GM18519 (cell line): ENCODE measurements at regions not wholly inside any gene's neighbourhood (a gene's known extent, or its start where the extent isn't known, plus 50 kb on each side); places are given as distances from the start of the nearest gene placed in this dataset.

Source experiments
- ATAC-seq: cut with Tn5 transposase; IDR thresholded peaks from one replicate; pipeline ENCODE4 v1.9.1; 2021; ENCODE audit warnings: mild to moderate bottlenecking, moderate library complexity; ENCODE audit not compliant: unreplicated experiment, low FRiP score

GRCh38 chr13:82664183-82664582 lies 1218.1 kb downstream of the SLITRK1 start:
- ATAC-seq, result no peak

- ATAC-seq, result no peak
Observed at GRCh38 chr13:82661126-82661525, 1221.1 kb downstream of the SLITRK1 start.

- no peak for ATAC-seq
Observed at GRCh38 chr13:82658811-82659210, 1223.5 kb downstream of the SLITRK1 start.

- no peak for ATAC-seq
Observed at GRCh38 chr13:82657471-82657870, 1224.8 kb downstream of the SLITRK1 start.

- no peak for ATAC-seq
Observed at GRCh38 chr13:82654861-82655855, 1227.1 kb downstream of the SLITRK1 start.

- ATAC-seq, result no peak
Observed at GRCh38 chr13:82654143-82654542, 1228.1 kb downstream of the SLITRK1 start.

GRCh38 chr13:82647540-82647939 lies 1234.7 kb downstream of the SLITRK1 start:
- no peak for ATAC-seq

- ATAC-seq, result no peak
Observed at GRCh38 chr13:82636119-82636518, 1246.2 kb downstream of the SLITRK1 start.

GRCh38 chr13:82634946-82635345 lies 1247.3 kb downstream of the SLITRK1 start:
- no peak for ATAC-seq

- no peak for ATAC-seq
Observed at GRCh38 chr13:82627183-82627582, 1255.1 kb downstream of the SLITRK1 start.

GRCh38 chr13:82625717-82626116 lies 1256.6 kb downstream of the SLITRK1 start:
- ATAC-seq, result no peak

- ATAC-seq, result no peak
Observed at GRCh38 chr13:82615043-82615442, 1267.2 kb downstream of the SLITRK1 start.

GRCh38 chr13:82614086-82614485 lies 1268.2 kb downstream of the SLITRK1 start:
- no peak for ATAC-seq

- ATAC-seq, result no peak
Observed at GRCh38 chr13:82606008-82606407, 1276.3 kb downstream of the SLITRK1 start.

GRCh38 chr13:82597747-82598146 lies 1284.5 kb downstream of the SLITRK1 start:
- no peak for ATAC-seq

- no peak for ATAC-seq
Observed at GRCh38 chr13:82593239-82593638, 1289.0 kb downstream of the SLITRK1 start.

- no peak for ATAC-seq
Observed at GRCh38 chr13:82571653-82572052, 1310.6 kb downstream of the SLITRK1 start.

GRCh38 chr13:82569581-82569980 lies 1312.7 kb downstream of the SLITRK1 start:
- no peak for ATAC-seq

GRCh38 chr13:82566864-82567263 lies 1315.4 kb downstream of the SLITRK1 start:
- ATAC-seq, result no peak

GRCh38 chr13:82565201-82565600 lies 1317.1 kb downstream of the SLITRK1 start:
- ATAC-seq, result no peak

GRCh38 chr13:82560889-82561288 lies 1321.4 kb downstream of the SLITRK1 start:
- ATAC-seq, result no peak

GRCh38 chr13:82522872-82523271 lies 1359.4 kb downstream of the SLITRK1 start:
- ATAC-seq, result no peak
